PC-3 (cell line): ENCODE measurements at regions not wholly inside any gene's neighbourhood (a gene's known extent, or its start where the extent isn't known, plus 50 kb on each side); places are given as distances from the start of the nearest gene placed in this dataset.

Experiments
- EZH2 ChIP-seq: fragments of 300-600 bp; sonication (generic); IDR thresholded peaks from one replicate; pipeline ENCODE4 v1.6.1; 2017; ENCODE audit warnings: antibody characterized with exemption, mild to moderate bottlenecking, low read length; ENCODE audit not compliant: unreplicated experiment
- TF ChIP-seq, protein P1 (sequence below): fragments of 300-600 bp; sonication (generic); conservative IDR thresholded peaks from 2 replicates; pipeline ENCODE4 v1.5.1; 2017; ENCODE audit warnings: antibody characterized with exemption, low read depth, mild to moderate bottlenecking, low read length

GRCh38 chr2:238703436-238703835, 144.4 kb upstream of the TWIST2 start:
- TF ChIP-seq, protein P1, sequence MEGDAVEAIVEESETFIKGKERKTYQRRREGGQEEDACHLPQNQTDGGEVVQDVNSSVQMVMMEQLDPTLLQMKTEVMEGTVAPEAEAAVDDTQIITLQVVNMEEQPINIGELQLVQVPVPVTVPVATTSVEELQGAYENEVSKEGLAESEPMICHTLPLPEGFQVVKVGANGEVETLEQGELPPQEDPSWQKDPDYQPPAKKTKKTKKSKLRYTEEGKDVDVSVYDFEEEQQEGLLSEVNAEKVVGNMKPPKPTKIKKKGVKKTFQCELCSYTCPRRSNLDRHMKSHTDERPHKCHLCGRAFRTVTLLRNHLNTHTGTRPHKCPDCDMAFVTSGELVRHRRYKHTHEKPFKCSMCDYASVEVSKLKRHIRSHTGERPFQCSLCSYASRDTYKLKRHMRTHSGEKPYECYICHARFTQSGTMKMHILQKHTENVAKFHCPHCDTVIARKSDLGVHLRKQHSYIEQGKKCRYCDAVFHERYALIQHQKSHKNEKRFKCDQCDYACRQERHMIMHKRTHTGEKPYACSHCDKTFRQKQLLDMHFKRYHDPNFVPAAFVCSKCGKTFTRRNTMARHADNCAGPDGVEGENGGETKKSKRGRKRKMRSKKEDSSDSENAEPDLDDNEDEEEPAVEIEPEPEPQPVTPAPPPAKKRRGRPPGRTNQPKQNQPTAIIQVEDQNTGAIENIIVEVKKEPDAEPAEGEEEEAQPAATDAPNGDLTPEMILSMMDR, result no peak
- no peak for TF ChIP-seq EZH2
